Cardiac fibroblast (primary cell): ENCODE measurements at regions not wholly inside any gene's neighbourhood (a gene's known extent, or its start where the extent isn't known, plus 50 kb on each side); places are given as distances from the start of the nearest gene placed in this dataset.
A peak's percentile ranks its signal among the peaks of the same experiment; 100 is the strongest.

Experiments
- DNase-seq, 2 donors: peaks; one replicate each; pipeline versions ENCODE4 v3.0.0 to v3.0.0-alpha.2; 2010; ENCODE audit warnings: low read depth in 2 of 2
- H3K4me3 ChIP-seq, 2 donors: replicated peaks in 1 of 2; 1 replicate in 1 of 2; 2 replicates in 1 of 2; pipeline ENCODE4 v1.5.1; 2011; ENCODE audit warnings: low read depth in 2 of 2, low read length in 2 of 2, mild to moderate bottlenecking in 2 of 2, moderate library complexity in 1 of 2
- TF ChIP-seq, protein P1 (sequence below): IDR thresholded peaks from one replicate; pipeline ENCODE4 v1.5.1; 2011; ENCODE audit warnings: low read depth, mild to moderate bottlenecking, low read length, inconsistent platforms

- DNase-seq, result no peak
- no peak overlapping the region for H3K4me3 ChIP-seq
- TF ChIP-seq, protein P1, sequence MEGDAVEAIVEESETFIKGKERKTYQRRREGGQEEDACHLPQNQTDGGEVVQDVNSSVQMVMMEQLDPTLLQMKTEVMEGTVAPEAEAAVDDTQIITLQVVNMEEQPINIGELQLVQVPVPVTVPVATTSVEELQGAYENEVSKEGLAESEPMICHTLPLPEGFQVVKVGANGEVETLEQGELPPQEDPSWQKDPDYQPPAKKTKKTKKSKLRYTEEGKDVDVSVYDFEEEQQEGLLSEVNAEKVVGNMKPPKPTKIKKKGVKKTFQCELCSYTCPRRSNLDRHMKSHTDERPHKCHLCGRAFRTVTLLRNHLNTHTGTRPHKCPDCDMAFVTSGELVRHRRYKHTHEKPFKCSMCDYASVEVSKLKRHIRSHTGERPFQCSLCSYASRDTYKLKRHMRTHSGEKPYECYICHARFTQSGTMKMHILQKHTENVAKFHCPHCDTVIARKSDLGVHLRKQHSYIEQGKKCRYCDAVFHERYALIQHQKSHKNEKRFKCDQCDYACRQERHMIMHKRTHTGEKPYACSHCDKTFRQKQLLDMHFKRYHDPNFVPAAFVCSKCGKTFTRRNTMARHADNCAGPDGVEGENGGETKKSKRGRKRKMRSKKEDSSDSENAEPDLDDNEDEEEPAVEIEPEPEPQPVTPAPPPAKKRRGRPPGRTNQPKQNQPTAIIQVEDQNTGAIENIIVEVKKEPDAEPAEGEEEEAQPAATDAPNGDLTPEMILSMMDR, result no peak
Measured at GRCh38 chr10:91705948-91706670, 73.2 kb upstream of the PPP1R3C start.

DNA sequence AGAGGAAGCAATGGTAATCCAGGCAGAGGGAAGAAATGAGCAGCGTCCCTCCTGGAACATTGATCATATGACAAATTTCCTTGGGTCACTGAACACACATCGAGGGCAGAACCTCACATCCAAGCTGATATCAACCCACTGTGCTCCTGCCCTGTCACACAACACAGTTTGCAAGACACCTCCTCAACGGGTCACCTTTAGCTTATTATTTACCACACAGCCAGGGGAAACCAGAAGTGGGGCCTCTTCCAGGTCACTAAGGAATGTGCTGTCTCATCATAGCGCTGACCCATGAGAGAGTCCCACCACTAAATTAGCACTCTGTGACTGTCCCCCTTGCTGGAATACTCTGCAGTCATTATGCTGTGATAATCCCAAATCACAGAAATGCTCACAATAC, 69.7 kb upstream of the PPP1R3C start:
- TF ChIP-seq, protein P1, result no peak
- no peak overlapping the region for H3K4me3 ChIP-seq
- DNase-seq, result no peak

DNA sequence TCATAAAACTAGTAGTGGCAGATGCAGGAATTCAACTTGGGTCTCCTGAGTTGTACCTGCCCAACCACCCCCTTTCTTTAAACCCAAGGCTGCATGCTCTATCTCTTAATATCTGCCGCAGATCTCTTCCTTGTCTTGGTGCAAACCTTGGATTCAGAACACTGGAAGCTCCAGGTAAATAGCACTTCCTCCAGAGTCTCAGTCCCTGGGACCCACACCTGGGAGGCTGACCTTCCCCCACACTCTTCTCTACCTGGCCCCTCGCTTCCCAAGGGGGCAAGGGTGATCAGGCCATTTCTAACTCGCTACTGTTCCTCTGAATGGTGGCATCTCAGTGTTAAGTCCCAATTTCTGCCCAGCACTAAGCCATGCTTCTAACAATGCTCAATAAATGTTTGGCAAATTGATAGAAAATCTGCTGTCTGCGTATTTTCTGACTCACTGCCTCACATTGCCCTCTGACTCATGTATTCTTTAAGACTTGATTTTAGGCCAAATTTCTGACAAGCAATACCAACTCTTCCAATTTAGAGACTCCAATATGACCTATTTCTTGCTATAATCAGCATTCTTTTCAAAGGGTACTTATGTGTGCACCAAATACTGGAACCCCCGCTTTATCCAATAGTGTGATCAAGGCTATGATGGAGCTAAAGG, 68.0 kb upstream of the PPP1R3C start:
- no peak overlapping the region for H3K4me3 ChIP-seq
- TF ChIP-seq, protein P1, result no peak
- peak; percentile 63 to 79 for DNase-seq

- TF ChIP-seq, protein P1, result no peak
- peak in 1 of 2 donors; percentile 34 for DNase-seq
- no peak overlapping the region for H3K4me3 ChIP-seq
Measured at GRCh38 chr10:91700273-91700672, 67.4 kb upstream of the PPP1R3C start.

DNA sequence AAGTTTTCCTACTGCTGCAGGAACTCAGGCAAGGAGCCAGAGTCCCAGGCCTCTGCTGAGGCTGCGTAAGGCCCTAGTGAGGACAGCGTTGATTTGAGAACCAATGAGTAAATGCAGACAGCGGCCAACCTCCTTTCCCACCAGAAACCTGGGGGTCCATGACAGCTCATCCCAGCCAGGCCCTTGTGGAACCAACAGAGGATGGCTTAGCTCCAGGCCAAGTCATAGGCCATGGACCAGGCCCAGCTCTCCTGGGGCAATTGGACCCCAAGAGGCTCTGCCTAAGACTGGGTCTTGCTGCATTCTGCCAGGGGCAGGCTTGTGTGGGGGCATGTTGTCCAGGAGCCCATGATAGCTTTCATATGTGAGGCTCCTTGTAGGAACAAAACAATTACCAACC, 65.4 kb upstream of the PPP1R3C start:
- no peak for DNase-seq
- H3K4me3 ChIP-seq, result no peak overlapping the region
- TF ChIP-seq, protein P1, result no peak

DNA sequence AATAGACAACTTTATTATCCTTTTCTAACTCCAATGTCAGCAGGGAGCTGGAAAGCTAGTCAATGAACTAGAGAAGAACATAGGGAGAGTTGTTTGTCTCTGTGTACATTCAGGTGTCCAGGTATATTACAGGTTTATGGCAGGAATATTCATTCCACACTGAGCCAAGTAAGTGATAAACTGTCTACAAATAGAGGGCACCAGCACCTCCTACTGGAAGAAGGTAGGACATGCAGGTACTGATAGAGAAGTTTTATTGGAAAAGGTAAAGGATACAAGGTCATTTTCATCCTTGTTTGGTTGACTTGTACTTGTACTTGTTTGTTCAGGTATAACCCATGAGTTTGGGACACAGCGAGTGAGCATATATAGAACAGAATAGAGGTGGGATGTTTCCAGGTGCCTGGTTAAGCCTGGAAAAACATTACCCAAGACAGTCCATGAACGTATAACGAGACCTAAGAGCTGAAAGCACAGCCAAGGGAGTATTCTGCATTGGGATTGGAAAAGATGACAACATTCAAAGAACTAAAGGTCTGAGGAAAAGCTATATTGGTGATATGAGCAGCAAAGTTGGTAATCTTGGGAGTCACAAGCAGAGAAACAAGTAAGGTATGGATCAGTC, 61.4 kb upstream of the PPP1R3C start:
- TF ChIP-seq, protein P1, result peak; percentile 82
- H3K4me3 ChIP-seq, result no peak overlapping the region
- peak; percentile 53 to 70 for DNase-seq
